HG03095 (cell line): ENCODE measurements at regions not wholly inside any gene's neighbourhood (a gene's known extent, or its start where the extent isn't known, plus 50 kb on each side); places are given as distances from the start of the nearest gene placed in this dataset.

Experiments used
- ATAC-seq: cut with Tn5 transposase; IDR thresholded peaks from one replicate; pipeline ENCODE4 v1.9.1; 2021; ENCODE audit warnings: moderate library complexity; ENCODE audit not compliant: unreplicated experiment

DNA sequence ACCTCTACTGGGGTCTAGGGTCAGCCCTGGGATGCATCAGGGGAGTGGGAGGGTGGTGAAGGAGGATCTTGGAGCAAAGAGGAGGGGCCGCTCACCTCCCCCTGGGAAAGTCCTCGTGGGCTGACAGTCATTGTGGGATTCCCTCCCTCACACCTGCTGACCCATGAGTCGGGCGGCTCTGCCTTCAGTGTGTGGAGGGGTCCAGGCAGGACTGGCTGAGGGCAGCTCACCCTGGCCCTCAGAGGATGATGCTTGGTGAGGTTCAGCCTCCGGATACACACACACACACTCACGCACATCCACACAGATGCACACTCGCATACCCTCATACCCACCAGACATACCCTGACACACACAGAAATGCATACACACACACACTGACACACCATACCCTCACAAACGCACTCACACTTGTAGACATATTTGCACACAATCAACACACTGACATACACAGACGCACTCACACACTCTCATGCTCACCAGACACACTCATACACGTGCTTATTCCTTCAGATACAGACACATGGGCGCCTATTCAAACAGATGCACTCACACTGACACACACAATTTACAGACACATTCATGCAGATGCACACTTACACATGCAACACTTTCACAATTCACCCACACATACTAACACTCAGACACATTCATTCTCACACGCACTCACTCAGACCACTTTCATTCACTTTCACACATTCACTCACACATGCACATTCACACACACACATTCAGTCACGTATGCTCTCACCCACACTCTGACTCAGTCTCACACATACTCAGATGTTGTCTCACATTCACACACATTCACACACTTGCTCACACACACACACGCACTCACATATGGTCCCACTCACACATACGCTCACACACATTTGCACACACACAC, 105.1 kb upstream of the RPL38 start:
- ATAC-seq, result no peak

- ATAC-seq, result no peak
Measured at GRCh38 chr17:74099442-74100340, 103.8 kb upstream of the RPL38 start.

DNA sequence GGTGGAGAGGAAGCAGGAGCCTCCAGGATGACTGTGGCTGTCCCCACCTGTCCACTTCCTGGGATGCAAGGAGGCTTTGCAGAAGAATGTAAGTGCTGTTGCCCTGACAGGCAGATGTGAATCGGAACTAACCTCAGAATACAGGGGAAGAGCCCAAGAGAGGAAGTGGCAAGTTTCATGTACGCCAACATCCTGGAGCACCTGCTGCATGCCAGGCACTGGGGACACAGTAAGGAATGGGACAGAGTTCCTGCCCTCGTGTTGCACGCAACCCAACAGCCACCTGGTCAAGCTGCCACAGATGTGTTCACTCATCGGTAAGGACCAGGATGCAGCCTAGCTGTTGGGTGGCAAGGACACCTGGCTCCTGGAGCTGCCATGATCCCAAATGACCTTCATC, 98.6 kb upstream of the RPL38 start:
- no peak for ATAC-seq

GRCh38 chr17:74107107-74107506, 96.4 kb upstream of the RPL38 start:
- no peak for ATAC-seq

DNA sequence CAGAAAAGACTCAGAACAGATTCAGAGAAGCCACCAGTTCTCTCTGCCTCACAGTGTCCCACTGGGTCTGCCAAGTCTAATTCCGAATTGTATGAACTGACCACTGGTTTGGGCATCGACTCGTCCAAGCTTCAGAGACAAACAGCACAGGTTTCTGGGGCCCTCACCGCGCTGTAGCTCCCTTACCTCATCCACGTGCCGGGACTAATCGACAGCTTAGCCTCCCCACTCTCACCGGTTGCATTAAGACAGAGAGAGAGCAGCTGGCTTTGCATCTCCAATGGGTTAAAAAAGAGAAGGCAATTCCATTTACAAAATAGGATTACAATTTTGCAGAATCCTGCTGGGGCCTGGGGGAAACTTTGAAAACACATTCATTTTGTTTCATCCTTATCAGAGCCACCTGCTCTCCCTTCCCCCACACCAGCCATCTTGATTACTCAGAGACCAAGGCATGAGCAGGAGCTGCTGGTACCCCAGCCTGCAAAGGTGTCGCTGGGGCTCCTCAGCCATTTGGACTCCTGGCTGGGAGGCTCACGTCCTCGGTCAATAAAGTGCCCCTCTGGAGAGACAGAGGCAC, 95.3 kb upstream of the RPL38 start:
- ATAC-seq, result no peak

GRCh38 chr17:74110467-74110866, 93.0 kb upstream of the RPL38 start:
- ATAC-seq, result no peak

DNA sequence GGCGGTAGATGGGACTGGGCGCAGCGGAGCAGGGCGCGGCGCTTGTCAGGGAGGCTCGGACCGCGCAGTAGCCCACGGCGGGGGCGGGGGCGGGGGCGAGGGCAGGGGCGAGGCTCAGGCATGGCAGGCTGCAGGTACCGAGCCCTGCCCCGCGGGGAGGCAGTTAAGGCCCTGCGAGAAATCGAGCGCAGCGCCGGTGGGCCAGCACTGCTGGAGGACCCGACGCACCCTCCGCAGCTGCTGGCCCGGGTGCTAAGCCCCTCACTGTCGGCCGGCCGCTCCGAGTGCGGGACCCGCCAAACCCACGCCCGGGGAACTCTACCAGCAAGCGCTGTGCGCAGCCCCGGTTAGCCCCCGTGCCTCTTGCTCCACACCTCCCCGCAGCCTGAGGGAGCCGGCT, 90.2 kb upstream of the RPL38 start:
- ATAC-seq, result no peak

GRCh38 chr17:74113952-74114351, 89.5 kb upstream of the RPL38 start:
- no peak for ATAC-seq

DNA sequence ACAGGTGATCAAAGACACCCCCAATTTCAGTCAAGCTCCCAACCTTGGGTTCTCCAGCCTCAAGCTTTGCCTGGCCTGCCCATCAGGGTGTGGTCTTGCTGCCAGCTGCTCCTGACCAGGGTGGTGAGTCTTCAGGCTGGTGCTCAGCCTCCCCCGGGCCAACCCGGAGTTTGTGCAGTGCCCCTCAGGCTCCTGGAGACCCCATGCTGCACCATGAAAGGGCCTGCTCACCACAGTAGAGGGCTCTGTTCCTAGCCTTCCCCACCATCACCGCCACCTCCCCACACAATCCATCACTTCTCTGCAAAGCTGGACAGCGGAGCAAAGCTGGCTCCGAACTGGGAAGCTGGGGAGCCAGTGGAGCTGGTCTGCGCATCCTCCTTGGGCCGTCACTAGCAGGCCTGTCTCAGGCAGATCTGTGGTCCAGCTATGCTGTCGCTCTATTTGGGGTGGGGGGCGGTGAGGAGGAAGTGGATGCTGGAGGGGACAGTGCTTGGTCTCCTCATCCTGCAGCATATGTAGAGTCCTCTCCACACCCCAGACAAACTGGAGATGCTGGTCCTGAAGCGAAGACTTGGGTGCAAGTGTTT, 88.5 kb upstream of the RPL38 start:
- no peak for ATAC-seq

DNA sequence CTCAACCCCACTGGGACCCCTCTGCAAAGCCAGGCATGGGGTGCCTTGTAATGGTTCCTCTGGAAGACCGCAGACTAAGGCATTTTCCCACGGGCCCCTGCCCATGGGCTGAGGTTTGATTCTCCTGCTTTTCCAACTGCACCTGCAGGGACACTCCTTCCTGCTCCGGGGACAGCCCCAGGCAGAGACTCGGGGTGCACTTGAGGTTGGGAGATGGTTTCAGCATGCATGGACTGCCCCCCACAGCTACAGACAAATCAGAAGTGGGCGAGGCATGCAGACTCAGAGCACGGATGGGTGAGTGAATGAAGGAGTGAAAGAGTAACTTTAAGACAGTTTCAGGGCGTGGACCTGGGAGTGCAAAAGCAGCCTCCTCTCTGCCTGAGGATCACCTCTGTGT, 87.9 kb upstream of the RPL38 start:
- ATAC-seq, result no peak

- ATAC-seq, result no peak
Measured at GRCh38 chr17:74116087-74116717, 87.3 kb upstream of the RPL38 start.

DNA sequence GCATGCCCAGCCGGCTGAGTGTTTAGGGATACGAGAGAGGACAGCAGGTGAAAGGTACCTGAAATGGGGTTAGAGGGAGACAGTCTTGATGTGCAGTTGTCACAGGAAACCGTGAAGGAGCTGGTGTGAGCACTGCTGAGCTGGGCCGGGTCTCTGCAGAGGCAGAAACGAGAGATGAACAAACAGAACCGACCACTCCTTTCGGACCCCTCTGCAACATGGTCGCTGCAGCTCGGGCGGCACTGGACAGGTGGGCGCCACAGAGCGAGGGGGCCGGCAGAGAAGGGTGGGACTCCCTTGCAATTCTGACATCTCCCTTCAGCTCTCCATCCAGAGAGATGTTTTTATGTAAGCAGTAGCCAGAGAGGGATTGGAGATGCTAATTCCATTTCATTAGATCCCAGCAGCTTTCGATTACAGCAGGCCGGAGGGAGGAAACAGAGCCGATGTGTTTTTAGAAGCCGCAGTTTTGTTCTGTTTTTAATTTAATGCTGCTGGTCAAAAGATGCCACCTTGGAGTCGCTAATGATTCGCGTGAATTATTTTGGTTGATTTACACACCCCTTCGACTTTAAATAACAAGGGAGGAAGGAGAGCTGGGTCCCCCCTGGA, 86.3 kb upstream of the RPL38 start:
- no peak for ATAC-seq

DNA sequence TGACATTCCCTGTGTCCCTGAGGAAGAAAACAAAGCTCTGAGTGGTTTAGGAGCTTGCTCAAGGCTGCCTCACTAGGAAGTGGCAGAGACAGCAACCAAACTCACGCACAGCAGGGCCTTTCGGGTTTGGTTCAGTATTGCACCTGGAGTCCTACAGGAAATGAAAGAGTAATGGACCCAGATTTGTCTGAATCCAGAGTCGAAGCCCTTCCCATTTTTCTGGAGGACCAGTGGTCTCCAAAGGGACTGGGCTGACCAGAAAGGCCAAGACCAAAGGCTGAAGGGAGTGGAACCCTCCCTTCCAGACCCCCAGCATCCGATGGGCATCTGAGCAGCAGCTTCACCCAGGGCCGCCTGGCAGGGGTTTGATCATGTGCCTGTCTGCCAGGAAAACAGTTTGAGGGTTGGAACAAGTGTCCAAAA, 85.5 kb upstream of the RPL38 start:
- ATAC-seq, result no peak

DNA sequence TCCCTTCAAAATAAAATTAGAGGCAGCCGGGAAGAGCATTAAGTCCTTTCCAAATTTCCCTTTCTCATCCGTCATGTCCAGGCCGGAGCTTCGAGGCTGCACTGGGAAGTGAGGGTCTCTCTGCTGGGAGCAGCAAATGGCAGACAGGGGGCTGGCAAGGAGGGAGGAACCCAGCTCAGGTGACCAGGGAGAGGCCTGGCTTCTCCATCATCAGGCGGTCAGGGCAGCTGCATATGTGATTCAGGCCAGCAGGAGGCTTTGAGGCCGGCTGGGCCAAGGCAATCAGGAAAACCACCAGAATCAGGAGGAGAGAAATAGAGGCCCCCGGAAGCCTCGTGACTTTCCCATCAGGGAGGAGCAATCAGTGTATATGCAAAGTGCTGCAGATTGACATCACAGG, 85.0 kb upstream of the RPL38 start:
- ATAC-seq, result no peak

DNA sequence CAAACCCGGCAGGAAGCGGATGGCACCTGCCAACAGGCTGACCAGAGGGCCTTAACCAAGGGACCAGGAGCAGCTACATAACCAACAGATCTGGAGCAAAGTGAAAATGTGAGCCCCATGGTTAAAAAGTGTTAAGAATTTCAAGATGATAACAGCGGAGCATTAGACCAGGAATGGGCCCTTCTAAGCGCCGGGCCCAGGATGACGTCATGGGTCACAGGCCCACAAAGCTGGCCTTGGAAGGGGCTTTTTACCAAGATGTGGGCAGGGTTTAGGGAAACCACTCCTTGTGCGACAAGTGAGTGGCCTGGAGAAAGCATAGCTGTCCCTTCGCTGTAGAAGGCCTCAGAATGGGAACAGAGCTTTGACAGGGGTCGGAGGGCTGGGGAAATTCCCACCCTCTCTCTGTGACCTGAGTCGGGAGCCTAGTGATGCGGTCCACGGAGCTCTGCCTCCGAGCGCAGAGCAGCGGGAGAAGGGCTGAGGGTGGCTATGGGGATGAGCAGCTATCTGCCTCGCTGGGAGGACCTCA, 84.4 kb upstream of the RPL38 start:
- ATAC-seq, result no peak

DNA sequence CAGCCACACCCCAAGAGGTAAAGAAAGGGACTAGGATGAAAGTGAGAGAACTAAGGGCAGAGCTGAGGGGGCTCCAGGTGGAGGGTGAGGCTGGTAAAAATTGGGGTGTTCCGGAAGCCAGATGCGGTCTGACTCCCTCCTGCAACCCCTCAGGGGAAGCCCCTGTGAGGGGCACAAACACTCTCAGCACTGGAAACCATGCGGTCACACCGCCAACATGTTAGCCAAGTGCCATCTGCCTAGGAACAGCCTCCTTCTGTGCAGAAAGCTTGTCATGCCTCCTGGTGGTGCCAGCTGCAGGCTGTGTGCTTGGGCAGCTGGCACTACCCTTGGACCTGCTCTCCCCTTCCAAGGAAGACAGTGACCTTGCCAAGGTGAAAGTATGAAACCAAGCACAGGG, 83.5 kb upstream of the RPL38 start:
- ATAC-seq, result no peak

GRCh38 chr17:74123350-74123749, 80.1 kb upstream of the RPL38 start:
- ATAC-seq, result no peak

DNA sequence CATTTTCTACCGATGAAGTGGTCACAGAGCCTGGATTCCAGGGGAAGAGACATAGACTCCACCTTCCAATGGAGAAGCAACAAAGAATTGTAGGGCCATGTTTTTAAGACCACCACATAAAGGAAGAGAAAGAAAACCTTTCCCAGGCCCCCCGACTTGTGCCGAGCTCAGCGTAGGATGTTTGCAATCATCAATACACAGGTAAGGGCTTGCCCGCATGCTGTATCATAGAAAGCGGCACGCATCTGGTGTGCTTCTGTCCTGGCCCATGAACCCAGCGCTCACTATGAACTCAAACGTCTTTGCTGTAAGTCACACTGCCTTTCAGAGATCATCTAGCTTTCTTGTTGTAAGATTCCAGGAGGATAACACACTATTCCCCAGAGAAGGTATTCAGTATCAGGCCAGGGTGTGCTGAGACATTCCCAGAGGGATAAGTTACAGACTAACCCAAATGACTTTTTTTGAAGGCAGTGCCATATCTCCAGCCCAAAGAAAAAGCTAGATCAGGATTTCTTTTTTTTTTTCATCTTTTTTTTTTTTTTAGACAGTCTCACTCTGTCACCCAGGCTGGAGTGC, 79.5 kb upstream of the RPL38 start:
- ATAC-seq, result no peak

DNA sequence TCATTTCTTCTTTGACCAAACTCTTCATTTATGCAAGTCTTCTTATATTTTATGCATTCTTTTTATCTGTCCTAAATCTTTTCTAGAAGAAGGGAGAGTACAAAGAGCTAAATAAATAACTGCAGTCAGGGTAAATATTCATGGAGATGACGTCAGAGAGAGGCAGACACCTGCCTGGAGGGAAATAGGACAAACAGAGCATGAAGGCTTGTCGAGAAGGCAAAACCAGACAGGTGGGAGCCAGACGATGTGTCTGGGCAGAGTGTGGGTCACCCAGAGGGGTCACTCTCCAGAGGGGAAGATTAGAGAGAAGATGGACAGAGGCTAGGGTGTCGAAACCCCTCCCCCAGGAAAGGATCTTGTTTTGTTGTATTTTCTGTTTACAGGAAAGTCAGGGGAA, 78.3 kb upstream of the RPL38 start:
- no peak for ATAC-seq
